ENCODE measurements at regions not wholly inside any gene's neighbourhood (a gene's known extent, or its start where the extent isn't known, plus 50 kb on each side); places are given as distances from the start of the nearest gene placed in this dataset.

GRCh38 chr10:14468023-14468441 lies 137.3 kb upstream of the FRMD4A start:
- peak; percentile 57 for DNase-seq

- DNase-seq, result peak; percentile 61
These were observed 135.5 kb upstream of the FRMD4A start for GRCh38 chr10:14466257-14466656.

GRCh38 chr10:14460447-14460846 lies 129.7 kb upstream of the FRMD4A start:
- no peak for DNase-seq

- no peak for DNase-seq
These were observed 128.9 kb upstream of the FRMD4A start for GRCh38 chr10:14459665-14460064.

GRCh38 chr10:14456870-14457266 lies 126.1 kb upstream of the FRMD4A start:
- no peak for DNase-seq

- no peak for DNase-seq
These were observed 125.6 kb upstream of the FRMD4A start for GRCh38 chr10:14456218-14456869.

- DNase-seq, result no peak
These were observed 123.9 kb upstream of the FRMD4A start for GRCh38 chr10:14454629-14455028.

GRCh38 chr10:14454206-14454605 lies 123.5 kb upstream of the FRMD4A start:
- no peak for DNase-seq

- DNase-seq, result no peak
These were observed 122.9 kb upstream of the FRMD4A start for GRCh38 chr10:14453593-14453992.

GRCh38 chr10:14451341-14451740 lies 120.6 kb upstream of the FRMD4A start:
- no peak for DNase-seq

- no peak for DNase-seq
These were observed 119.3 kb upstream of the FRMD4A start for GRCh38 chr10:14450041-14450491.

- DNase-seq, result no peak
These were observed 118.6 kb upstream of the FRMD4A start for GRCh38 chr10:14449293-14449815.

- DNase-seq, result no peak
These were observed 117.7 kb upstream of the FRMD4A start for GRCh38 chr10:14448197-14448990.

- DNase-seq, result no peak
These were observed 116.5 kb upstream of the FRMD4A start for GRCh38 chr10:14447094-14447839.

- DNase-seq, result no peak
These were observed 108.9 kb upstream of the FRMD4A start for GRCh38 chr10:14439451-14440259.

GRCh38 chr10:14438576-14438975 lies 107.9 kb upstream of the FRMD4A start:
- DNase-seq, result no peak

- DNase-seq, result no peak
These were observed 107.3 kb upstream of the FRMD4A start for GRCh38 chr10:14438057-14438456.

- no peak for DNase-seq
These were observed 105.4 kb upstream of the FRMD4A start for GRCh38 chr10:14435976-14436632.

GRCh38 chr10:14433147-14433546 lies 102.4 kb upstream of the FRMD4A start:
- DNase-seq, result no peak

GRCh38 chr10:14431868-14432267 lies 101.1 kb upstream of the FRMD4A start:
- no peak for DNase-seq

GRCh38 chr10:14429043-14429700 lies 98.4 kb upstream of the FRMD4A start:
- DNase-seq, result no peak
